ES-I3 (cell line): ENCODE measurements at regions not wholly inside any gene's neighbourhood (a gene's known extent, or its start where the extent isn't known, plus 50 kb on each side); places are given as distances from the start of the nearest gene placed in this dataset.
"Not testable (repeated sequence)": the region's sequence is repeated elsewhere in the genome, so short reads cannot be mapped to it uniquely, and the experiment has no call there.

Experiments
- H3K36me3 ChIP-seq: 2 replicates; pipeline ENCODE4 v1.6.1; 2013; ENCODE audit warnings: mild to moderate bottlenecking, low read length, control low read depth, moderate library complexity; ENCODE audit not compliant: insufficient read depth
- H3K4me1 ChIP-seq: 2 replicates; pipeline ENCODE4 v1.6.1; 2013; ENCODE audit warnings: mild to moderate bottlenecking, control low read depth, low read length; ENCODE audit not compliant: insufficient read depth
- H3K9ac ChIP-seq: 2 replicates; pipeline ENCODE4 v1.6.1; 2013; ENCODE audit warnings: low read depth, mild to moderate bottlenecking, low read length, moderate library complexity
- H3K9me3 ChIP-seq: 2 replicates; pipeline ENCODE4 v1.6.1; 2013; ENCODE audit warnings: mild to moderate bottlenecking, low read length, moderate library complexity; ENCODE audit not compliant: control insufficient read depth, insufficient read depth

- Histone ChIP-seq H3K4me1 (no peaks in the 10 kb centered on the region), H3K9me3 (no peaks in the 10 kb centered on the region), H3K36me3 (no peaks in the 10 kb centered on the region), H3K9ac (no peak overlapping the region)
Measured at GRCh38 chr18:76708722-76709353, 113.5 kb upstream of the ZNF236 start.

DNA sequence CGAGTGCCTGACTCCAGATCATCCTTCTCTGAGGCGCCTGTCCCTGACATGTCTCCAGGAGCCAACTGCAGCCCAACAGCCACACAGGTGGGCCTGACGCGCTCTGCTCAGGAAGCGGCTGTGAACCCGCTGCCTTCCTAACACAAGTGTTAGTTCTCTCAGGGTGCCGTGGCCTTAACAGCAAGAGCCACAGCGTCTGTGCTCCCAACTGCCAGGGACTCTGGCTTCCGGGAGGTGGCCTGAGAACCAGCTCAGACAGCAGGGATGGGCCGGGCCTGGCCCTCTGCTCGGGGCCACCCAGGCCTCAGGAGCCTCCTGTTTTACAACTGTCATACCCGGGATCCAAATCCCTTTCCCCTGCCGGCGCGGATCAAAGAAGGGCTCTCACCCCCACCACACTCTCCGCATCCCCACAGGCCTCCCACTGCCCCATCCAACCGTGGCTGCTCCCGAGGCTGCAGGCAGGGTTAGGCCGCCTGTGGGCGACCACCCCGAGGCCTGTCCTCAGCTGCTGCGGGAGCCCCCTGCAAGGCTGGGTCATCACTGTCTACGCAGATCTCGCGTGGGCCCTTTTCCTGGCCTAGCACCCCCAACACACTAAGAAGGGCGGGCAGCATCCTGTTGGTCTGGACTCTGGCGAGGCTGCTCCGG lies 114.2 kb upstream of the ZNF236 start:
- Histone ChIP-seq H3K9me3 (no peaks in the 10 kb centered on the region), H3K36me3 (no peaks in the 10 kb centered on the region), H3K9ac (no peak overlapping the region), H3K4me1 (no peaks in the 10 kb centered on the region)

DNA sequence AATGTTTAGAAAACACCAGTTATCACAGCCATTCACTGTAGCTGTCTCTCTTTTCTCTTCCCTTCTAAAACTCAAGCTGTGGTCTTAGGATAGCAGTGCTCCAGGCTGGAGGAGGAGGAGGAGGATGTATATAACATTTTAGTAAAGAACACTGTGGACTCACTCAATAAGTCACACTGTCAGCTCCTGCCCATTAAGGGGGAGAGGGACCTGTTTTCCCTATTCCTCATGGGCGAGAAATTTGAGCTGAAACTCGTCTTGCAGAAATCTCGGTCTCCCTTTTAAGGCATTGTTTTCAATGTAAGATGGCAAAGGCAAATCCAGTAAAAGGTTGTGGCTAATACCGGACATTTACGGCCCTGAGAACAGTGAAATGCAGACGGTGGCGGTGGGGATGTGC lies 114.8 kb upstream of the ZNF236 start:
- no peaks in the 10 kb centered on the region for H3K4me1 ChIP-seq
- no peaks in the 10 kb centered on the region for H3K36me3 ChIP-seq
- H3K9me3 ChIP-seq = no peaks in the 10 kb centered on the region
- H3K9ac ChIP-seq = no peak overlapping the region

- not testable (repeated sequence) for H3K4me1 ChIP-seq, H3K36me3 ChIP-seq, H3K9ac ChIP-seq, H3K9me3 ChIP-seq
Measured at GRCh38 chr18:76704589-76704988, 117.8 kb upstream of the ZNF236 start.

- no peak overlapping the region for H3K9ac ChIP-seq
- peaks cover 6% of the 10 kb centered on the region; the same call in 1 of the 2 replicates for H3K4me1 ChIP-seq
- H3K36me3 ChIP-seq = no peaks in the 10 kb centered on the region
- no peaks in the 10 kb centered on the region for H3K9me3 ChIP-seq
Measured at GRCh38 chr18:76699923-76700322, 122.4 kb upstream of the ZNF236 start.

DNA sequence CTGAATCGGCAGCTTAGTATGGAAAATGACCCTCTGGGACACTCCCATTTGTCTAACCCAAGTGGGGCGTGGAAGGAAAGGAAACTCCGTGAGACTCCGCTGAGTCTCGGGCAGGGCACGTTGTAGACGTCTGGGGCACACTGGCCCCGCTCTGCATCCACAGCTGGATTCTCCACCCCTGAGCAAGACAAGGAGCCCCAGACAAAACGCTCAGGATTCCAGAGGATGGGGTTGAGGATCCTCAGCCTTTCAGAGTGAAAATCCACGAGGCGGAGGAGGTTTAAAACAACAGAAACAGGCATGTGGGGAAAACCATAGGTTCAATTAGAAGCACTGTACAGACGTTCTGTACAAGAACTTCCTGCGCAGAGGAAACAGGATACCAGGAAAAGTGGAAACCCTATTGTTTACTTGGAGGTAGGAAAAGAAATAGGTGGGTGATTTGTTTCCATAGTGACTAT lies 124.9 kb upstream of the ZNF236 start:
- no peaks in the 10 kb centered on the region for H3K9me3 ChIP-seq
- H3K4me1 ChIP-seq = peaks cover 6% of the 10 kb centered on the region; the same call in 1 of the 2 replicates
- H3K36me3 ChIP-seq = no peaks in the 10 kb centered on the region
- no peak overlapping the region for H3K9ac ChIP-seq

GRCh38 chr18:76691800-76692199 lies 130.6 kb upstream of the ZNF236 start:
- H3K36me3 ChIP-seq = no peaks in the 10 kb centered on the region
- peaks cover 6% of the 10 kb centered on the region for H3K4me1 ChIP-seq
- H3K9me3 ChIP-seq = no peaks in the 10 kb centered on the region
- H3K9ac ChIP-seq = no peak overlapping the region

- Histone ChIP-seq H3K9ac (no peak overlapping the region), H3K36me3 (no peaks in the 10 kb centered on the region), H3K9me3 (no peaks in the 10 kb centered on the region), H3K4me1 (peaks cover 16% of the 10 kb centered on the region)
Measured at GRCh38 chr18:76689646-76690264, 132.6 kb upstream of the ZNF236 start.

GRCh38 chr18:76688724-76689472 lies 133.5 kb upstream of the ZNF236 start:
- Histone ChIP-seq H3K36me3 (no peaks in the 10 kb centered on the region), H3K4me1 (peaks cover 16% of the 10 kb centered on the region), H3K9me3 (no peaks in the 10 kb centered on the region), H3K9ac (no peak overlapping the region)

DNA sequence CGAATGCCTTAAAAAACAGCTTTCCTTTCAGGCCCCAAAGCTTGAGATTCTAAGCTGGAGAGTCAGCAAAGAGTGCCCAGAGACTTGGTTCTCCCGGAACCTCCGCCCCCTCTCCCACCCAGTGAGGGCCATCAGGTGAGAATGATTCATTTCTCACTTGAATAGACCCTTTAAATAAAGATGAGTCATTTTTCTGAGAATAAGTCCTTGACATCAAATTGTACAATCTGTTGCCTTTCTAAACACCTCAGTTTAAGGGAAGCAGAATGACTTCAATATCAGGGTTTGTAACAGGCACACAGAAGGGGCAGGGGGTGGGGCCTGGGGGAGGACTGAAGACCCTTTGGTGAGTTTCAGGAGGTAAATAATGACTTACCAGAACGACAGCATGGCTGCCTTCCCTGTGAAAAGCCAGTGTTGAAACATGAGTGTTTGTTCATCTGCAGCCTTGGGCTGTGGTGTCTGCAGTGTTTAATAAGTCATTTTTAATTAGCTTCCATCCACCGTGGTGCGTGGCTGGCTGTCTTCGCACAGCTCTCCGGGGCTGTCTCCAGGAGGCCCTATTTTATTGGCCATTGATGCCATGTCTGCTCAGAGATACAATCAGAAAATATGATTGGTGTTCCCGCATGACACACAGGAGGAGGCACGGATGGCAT lies 134.9 kb upstream of the ZNF236 start:
- peaks cover 16% of the 10 kb centered on the region for H3K4me1 ChIP-seq
- H3K9ac ChIP-seq = peak overlapping the region; percentile 26; the same call in 1 of the 2 replicates
- no peaks in the 10 kb centered on the region for H3K36me3 ChIP-seq
- H3K9me3 ChIP-seq = no peaks in the 10 kb centered on the region

DNA sequence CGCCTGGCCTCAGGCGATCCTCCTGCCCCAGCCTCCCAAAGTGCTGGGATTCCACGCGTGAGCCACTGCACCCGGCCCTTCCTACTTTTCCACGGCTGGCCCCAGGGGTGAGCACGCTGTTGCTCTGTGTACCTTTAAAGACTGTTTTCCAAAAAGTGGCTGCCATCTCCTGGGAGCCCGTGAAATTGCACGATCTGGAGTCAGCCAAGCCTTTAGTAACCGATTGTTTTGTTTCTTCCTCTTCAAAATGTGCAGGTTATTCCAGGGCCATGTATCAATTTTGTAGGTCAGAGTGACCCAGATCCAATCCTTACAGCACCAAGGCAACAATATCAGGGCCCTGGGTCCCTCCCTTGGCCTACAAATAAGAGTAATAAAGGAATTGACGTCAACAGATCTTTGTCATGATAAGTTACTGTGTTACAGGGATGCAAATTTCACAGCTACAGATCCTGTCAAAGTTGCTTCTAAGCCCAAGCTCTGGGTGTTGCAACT lies 135.6 kb upstream of the ZNF236 start:
- no peaks in the 10 kb centered on the region for H3K9me3 ChIP-seq
- H3K9ac ChIP-seq = peak overlapping the region; percentile 26
- peaks cover 16% of the 10 kb centered on the region for H3K4me1 ChIP-seq
- H3K36me3 ChIP-seq = no peaks in the 10 kb centered on the region

GRCh38 chr18:76685860-76686259 lies 136.5 kb upstream of the ZNF236 start:
- Histone ChIP-seq H3K4me1 (peaks cover 16% of the 10 kb centered on the region), H3K9ac (no peak overlapping the region), H3K36me3 (no peaks in the 10 kb centered on the region), H3K9me3 (no peaks in the 10 kb centered on the region)

GRCh38 chr18:76685402-76685801 lies 137.0 kb upstream of the ZNF236 start:
- H3K4me1 ChIP-seq = peaks cover 16% of the 10 kb centered on the region
- no peaks in the 10 kb centered on the region for H3K36me3 ChIP-seq
- no peak overlapping the region for H3K9ac ChIP-seq
- H3K9me3 ChIP-seq = no peaks in the 10 kb centered on the region

DNA sequence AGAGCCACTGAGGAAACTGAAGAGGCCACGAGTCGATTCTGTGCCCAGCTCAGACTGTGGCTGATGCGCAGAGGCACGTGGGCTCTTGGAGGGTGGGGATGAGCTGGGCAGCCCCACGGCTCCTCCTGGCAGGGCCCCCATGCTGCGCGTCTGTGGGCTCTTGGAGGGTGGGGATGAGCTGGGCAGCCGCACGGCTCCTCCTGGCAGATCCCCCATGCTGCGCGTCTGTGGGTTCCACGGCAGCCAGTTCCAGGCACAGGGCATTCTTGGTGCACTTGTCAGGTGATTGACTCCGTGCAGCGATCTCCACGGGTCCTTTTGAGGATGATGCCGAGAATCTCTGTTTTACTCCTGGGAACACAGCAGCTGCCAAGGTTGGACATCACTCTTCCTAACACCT lies 138.1 kb upstream of the ZNF236 start:
- peaks cover 16% of the 10 kb centered on the region for H3K4me1 ChIP-seq
- no peak overlapping the region for H3K9ac ChIP-seq
- H3K9me3 ChIP-seq = no peaks in the 10 kb centered on the region
- H3K36me3 ChIP-seq = no peaks in the 10 kb centered on the region
